HepG2 (cell line): ENCODE measurements at regions not wholly inside any gene's neighbourhood (a gene's known extent, or its start where the extent isn't known, plus 50 kb on each side); places are given as distances from the start of the nearest gene placed in this dataset.

ENCODE experiments used
- ATAC-seq: fragments of 200-7000 bp; cut with Tn5 transposase; 3 replicates; pipeline ENCODE4 v1.9.1; 2020; ENCODE audit warnings: mild to moderate bottlenecking, moderate library complexity
- BruUV-seq: library from RNA; stranded (reverse); fragments of 400-500 nt; replicated peaks from 2 replicates; lab custom pipeline; 2021; lab: Mats Ljungman, UMichigan
- CTCF ChIA-PET: fragments of 300-600 bp; formaldehyde crosslinking; extraction: SDS; loops from one replicate; lab custom pipeline; 2021; ENCODE audit warnings: low total read pairs, inconsistent platforms, low intra/inter-chr PET ratio; lab: Yijun Ruan, JAX
- POLR2A ChIA-PET: fragments of 350-600 bp; sonication (Branson Sonifier 250); formaldehyde crosslinking; loops from one replicate; lab custom pipeline; 2020; ENCODE audit warnings: antibody characterized with exemption, inconsistent platforms; lab: Yijun Ruan, JAX
- DNase-seq: peaks from one replicate; pipeline ENCODE4 v3.0.0-alpha.2; 2015; ENCODE audit warnings: low spot score
- FAIRE-seq: peaks from 3 replicates; lab custom pipeline; 2011; peaks lifted over from hg19 to GRCh38; lab: Jason Lieb, UNC
- H2AFZ ChIP-seq: one replicate; pipeline ENCODE4 v1.6.1; 2011; ENCODE audit warnings: low read length, inconsistent platforms
- H3K27ac ChIP-seq: fragments of 300-600 bp; 3 replicates; pipeline ENCODE4 v1.8.0; 2011; ENCODE audit warnings: mixed run types, mild to moderate bottlenecking, mixed read lengths, low read length, inconsistent platforms; ENCODE audit not compliant: insufficient read depth; ENCODE audit errors: extremely low read length
- H3K27me3 ChIP-seq, 2 experiments: fragments of 200-600 bp in 1 of 2; 2 replicates in 1 of 2; 3 replicates in 1 of 2; pipeline versions ENCODE4 v1.6.0 to v1.8.0; 2011; ENCODE audit warnings: low read length in 2 of 2, mild to moderate bottlenecking in 2 of 2, moderate library complexity in 2 of 2, inconsistent platforms in 1 of 2; ENCODE audit not compliant: insufficient read depth in 2 of 2, control insufficient read depth in 1 of 2
- H3K36me3 ChIP-seq, 2 experiments: fragments of 200-600 bp in 1 of 2; replicated peaks in 1 of 2; 2 replicates in 1 of 2; 3 replicates in 1 of 2; pipeline versions ENCODE4 v1.5.1 to v1.8.0; 2011; ENCODE audit warnings: low read length in 2 of 2, inconsistent platforms in 1 of 2; ENCODE audit not compliant: insufficient read depth in 2 of 2, control insufficient read depth in 1 of 2
- H3K4me1 ChIP-seq: 2 replicates; pipeline ENCODE4 v1.5.1; 2012; ENCODE audit warnings: low read length, inconsistent platforms; ENCODE audit not compliant: insufficient read depth
- H3K4me2 ChIP-seq: 2 replicates; pipeline ENCODE4 v1.6.0; 2011; ENCODE audit warnings: low read depth, low read length, inconsistent platforms
- H3K4me3 ChIP-seq, 3 experiments: fragments of 200-600 bp in 1 of 3; sonication (generic), shearing (Covaris generic) in 1 of 3; replicated peaks in 1 of 3; 2 replicates each; pipeline ENCODE4 v1.5.1; 2011 to 2016; ENCODE audit warnings: low read length in 3 of 3, inconsistent platforms in 2 of 3, low read depth in 2 of 3, mild to moderate bottlenecking in 2 of 3, control low read depth in 1 of 3, mixed read lengths in 1 of 3; ENCODE audit not compliant: insufficient read depth in 1 of 3
- H3K79me2 ChIP-seq: one replicate; pipeline ENCODE4 v1.6.1; 2011; ENCODE audit warnings: low read length, inconsistent platforms; ENCODE audit not compliant: insufficient read depth
- H3K9ac ChIP-seq: 2 replicates; pipeline ENCODE4 v1.6.0; 2011; ENCODE audit warnings: mild to moderate bottlenecking, low read depth, low read length, inconsistent platforms; ENCODE audit not compliant: insufficient read depth
- H3K9me3 ChIP-seq: 2 replicates; pipeline ENCODE4 v1.5.1; 2012; ENCODE audit warnings: mild to moderate bottlenecking, low read length
- H4K20me1 ChIP-seq: 2 replicates; pipeline ENCODE4 v1.6.0; 2011; ENCODE audit warnings: inconsistent platforms, mild to moderate bottlenecking, low read length, moderate library complexity; ENCODE audit not compliant: insufficient read depth
- ARNT ChIP-seq: fragments of 450-650 bp; IDR thresholded peaks from 2 replicates; pipeline ENCODE4 v1.6.1; 2017
- MEIS2 ChIP-seq: sonication (generic); formaldehyde crosslinking; IDR thresholded peaks from 2 replicates; pipeline ENCODE4 v1.9.0; 2021; ENCODE audit warnings: mild to moderate bottlenecking, missing genetic modification reagents
- PBX2 ChIP-seq: IDR thresholded peaks from 2 replicates; pipeline ENCODE4 v1.6.1; 2016; ENCODE audit warnings: control low read depth
- ZFP91 ChIP-seq: sonication (generic); formaldehyde crosslinking; IDR thresholded peaks from 2 replicates; pipeline ENCODE4 v1.9.0; 2022; ENCODE audit warnings: missing genetic modification reagents, mild to moderate bottlenecking, borderline replicate concordance
- WGBS: methylation state at CpG from one replicate; pipeline ENCODE4 v1.1.6; 2017; ENCODE audit warnings: low lambda C conversion rate; 5-methylcytosine and 5-hydroxymethylcytosine counted together
- in situ Hi-C: cut with HindIII; loops from 2 replicates; pipeline ENCODE4 v1.10.0; 2017; ENCODE audit warnings: low pct_unique_long_range_greater_than_20kb; ENCODE audit not compliant: extremely low pct_ligation_motif_present
- intact Hi-C: fragments of 100-400 bp; cut with micrococcal nuclease; formaldehyde crosslinking; loops from one replicate; pipeline ENCODE4 v1.10.0; 2022; ENCODE audit not compliant: unreplicated experiment
- TF ChIP-seq, protein P1 (sequence below), 2 experiments: sonication (generic) in 1 of 2; formaldehyde crosslinking in 1 of 2; IDR thresholded peaks; 2 replicates each; pipeline versions ENCODE4 v1.6.1 to v1.9.0; 2014 to 2022; ENCODE audit warnings: antibody characterized with exemption in 1 of 2, borderline replicate concordance in 1 of 2, inconsistent platforms in 1 of 2, low read depth in 1 of 2, missing genetic modification reagents in 1 of 2
- TF ChIP-seq, protein P2 (sequence below): sonication (generic); formaldehyde crosslinking; IDR thresholded peaks from 2 replicates; pipeline ENCODE4 v1.4.0; 2020; ENCODE audit warnings: mild to moderate bottlenecking, missing genetic modification reagents

GRCh38 chr10:108708363-108708762, 1214.9 kb downstream of the XPNPEP1 start:
- peaks cover 81% of the 10 kb centered on the region for H3K9me3 ChIP-seq
- no peaks in the 10 kb centered on the region for H3K79me2 ChIP-seq
- H3K4me1 ChIP-seq = no peaks in the 10 kb centered on the region
- H3K36me3 ChIP-seq = no peaks in the 10 kb centered on the region
- no TSS peak for BruUV-seq
- FAIRE-seq = no peak
- ATAC-seq = no peak
- no peak overlapping the region for H2AFZ ChIP-seq
- H4K20me1 ChIP-seq = no peaks in the 10 kb centered on the region
- in situ Hi-C loops (no loop called here), intact Hi-C loops (no loop called here)
- no peak for DNase-seq
- ChIA-PET CTCF (no interaction called here), POLR2A (no interaction called here)
- no peaks in the 10 kb centered on the region for H3K27me3 ChIP-seq
- H3K4me2 ChIP-seq = no peak overlapping the region
- H3K4me3 ChIP-seq = no peak overlapping the region
- no peak overlapping the region for H3K27ac ChIP-seq
- no peak overlapping the region for H3K9ac ChIP-seq
- 2% methylated on average over 4 of the region's 4 CpGs for WGBS
- TF ChIP-seq ZFP91 (no peak), PBX2 (CRISPR knock-in tag) (no peak), MEIS2 (CRISPR knock-in tag) (no peak), ARNT (no peak)
- TF ChIP-seq, protein P1, sequence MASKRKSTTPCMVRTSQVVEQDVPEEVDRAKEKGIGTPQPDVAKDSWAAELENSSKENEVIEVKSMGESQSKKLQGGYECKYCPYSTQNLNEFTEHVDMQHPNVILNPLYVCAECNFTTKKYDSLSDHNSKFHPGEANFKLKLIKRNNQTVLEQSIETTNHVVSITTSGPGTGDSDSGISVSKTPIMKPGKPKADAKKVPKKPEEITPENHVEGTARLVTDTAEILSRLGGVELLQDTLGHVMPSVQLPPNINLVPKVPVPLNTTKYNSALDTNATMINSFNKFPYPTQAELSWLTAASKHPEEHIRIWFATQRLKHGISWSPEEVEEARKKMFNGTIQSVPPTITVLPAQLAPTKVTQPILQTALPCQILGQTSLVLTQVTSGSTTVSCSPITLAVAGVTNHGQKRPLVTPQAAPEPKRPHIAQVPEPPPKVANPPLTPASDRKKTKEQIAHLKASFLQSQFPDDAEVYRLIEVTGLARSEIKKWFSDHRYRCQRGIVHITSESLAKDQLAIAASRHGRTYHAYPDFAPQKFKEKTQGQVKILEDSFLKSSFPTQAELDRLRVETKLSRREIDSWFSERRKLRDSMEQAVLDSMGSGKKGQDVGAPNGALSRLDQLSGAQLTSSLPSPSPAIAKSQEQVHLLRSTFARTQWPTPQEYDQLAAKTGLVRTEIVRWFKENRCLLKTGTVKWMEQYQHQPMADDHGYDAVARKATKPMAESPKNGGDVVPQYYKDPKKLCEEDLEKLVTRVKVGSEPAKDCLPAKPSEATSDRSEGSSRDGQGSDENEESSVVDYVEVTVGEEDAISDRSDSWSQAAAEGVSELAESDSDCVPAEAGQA (IDR thresholded peaks at IDR 0.05; ENCODE audit: low read depth) = no peak
- TF ChIP-seq, protein P1 (CRISPR knock-in tag; IDR thresholded peaks at IDR 0.05; ENCODE audit: borderline replicate concordance) = no peak
- TF ChIP-seq, protein P2, sequence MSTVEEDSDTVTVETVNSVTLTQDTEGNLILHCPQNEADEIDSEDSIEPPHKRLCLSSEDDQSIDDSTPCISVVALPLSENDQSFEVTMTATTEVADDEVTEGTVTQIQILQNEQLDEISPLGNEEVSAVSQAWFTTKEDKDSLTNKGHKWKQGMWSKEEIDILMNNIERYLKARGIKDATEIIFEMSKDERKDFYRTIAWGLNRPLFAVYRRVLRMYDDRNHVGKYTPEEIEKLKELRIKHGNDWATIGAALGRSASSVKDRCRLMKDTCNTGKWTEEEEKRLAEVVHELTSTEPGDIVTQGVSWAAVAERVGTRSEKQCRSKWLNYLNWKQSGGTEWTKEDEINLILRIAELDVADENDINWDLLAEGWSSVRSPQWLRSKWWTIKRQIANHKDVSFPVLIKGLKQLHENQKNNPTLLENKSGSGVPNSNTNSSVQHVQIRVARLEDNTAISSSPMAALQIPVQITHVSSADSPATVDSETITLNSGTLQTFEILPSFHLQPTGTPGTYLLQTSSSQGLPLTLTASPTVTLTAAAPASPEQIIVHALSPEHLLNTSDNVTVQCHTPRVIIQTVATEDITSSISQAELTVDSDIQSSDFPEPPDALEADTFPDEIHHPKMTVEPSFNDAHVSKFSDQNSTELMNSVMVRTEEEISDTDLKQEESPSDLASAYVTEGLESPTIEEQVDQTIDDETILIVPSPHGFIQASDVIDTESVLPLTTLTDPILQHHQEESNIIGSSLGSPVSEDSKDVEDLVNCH (CRISPR knock-in tag) = no peak
